ENCODE measurements at regions not wholly inside any gene's neighbourhood (a gene's known extent, or its start where the extent isn't known, plus 50 kb on each side); places are given as distances from the start of the nearest gene placed in this dataset.
"Not testable (repeated sequence)": the region's sequence is repeated elsewhere in the genome, so short reads cannot be mapped to it uniquely, and the experiment has no call there.

DNA sequence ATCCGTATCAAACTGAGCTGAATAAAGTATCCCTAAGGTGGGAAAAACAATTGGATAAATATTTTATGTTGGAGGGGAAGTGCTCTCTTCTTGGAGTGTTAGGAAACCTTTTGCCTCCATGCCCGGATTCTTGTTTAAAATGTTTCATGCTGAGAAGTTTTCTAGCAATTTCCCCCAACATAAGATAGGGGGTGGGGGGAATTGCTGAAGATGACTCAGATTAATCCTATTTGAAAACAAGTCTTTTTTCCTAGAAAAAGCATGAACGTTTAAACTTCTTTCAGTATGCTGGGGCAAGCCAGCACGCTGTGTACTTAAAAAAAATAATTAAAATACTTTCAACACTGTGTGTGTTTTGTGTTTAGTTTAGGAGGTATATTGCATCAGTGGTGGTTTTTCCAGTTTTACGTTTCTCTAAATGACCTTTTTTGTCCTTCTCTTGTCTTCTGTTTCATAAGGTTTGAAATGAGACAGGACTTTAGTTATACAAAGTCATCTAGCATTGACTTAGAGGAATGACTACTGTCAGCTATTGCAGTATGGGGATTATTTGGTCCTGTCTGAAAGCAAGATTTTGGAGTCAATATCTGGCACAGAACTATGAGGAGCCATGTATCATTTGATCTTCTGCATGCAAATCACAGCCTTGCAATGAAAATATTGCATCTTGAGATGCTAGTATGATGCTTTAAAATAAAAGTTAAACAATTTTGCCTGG, 295.9 kb downstream of the GATA3 start:
- DNase-seq = no peak

DNA sequence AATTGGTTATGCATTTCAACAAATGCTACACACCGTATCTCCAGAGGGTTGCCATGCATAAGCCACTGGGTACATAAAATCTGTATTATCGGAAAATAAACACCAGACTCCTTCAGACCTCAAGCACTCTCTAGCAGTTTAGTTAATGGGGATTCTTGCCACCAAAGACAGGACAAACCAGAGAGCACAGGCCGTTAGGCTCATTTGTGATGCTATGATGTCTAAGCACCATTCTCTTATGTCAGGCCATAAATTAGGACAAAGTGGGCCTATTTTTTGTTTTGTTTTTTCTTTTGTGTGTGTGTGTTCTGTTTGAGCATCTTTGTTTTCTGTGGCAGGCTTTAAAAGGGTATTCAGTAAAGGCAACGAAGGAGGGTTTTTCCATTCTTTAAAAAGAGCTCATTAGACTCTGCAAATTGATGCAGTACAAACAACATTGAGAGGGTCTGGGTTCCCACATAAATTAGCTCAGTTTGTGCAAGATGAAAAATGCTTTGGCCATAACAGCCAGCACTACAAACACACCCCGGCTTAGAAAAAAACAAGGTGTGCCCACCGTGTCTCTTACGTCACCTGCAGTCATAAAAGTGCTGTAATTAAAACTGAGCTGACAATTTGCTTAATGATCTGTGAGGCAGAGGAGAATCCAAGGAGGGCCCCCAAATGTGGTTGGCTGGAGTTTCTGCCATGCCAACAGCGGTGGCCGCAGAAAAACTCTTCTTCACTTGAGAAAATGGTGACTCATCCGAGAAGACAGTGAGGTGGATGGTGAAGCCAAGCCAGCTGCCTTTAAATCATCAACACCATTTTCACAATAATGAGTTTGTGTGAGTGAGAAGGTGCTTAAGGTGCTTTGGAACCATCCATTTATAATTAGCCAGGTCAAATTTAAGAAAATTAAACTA, 297.9 kb downstream of the GATA3 start:
- no peak for DNase-seq

DNA sequence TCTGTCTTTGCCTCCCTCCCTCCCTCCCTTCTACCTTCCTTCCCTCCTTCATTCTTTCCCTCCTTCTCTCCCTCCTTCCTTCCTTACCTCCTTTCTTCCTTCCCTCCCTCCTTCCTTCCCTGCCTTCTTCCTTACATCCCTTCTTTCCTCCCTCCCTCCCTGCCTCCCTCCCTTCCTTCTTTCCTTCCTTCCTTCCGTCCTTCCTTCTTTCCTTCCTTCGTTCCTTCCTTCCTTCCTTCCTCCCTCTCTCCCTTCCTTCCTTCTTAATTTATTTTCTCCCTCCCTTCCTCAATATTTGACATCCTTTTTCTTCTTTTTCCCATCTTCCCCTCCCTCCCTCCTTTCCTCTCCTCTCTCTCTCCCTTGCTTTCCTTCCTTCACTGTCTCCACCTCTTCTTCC, 301.8 kb downstream of the GATA3 start:
- DNase-seq = no peak

DNA sequence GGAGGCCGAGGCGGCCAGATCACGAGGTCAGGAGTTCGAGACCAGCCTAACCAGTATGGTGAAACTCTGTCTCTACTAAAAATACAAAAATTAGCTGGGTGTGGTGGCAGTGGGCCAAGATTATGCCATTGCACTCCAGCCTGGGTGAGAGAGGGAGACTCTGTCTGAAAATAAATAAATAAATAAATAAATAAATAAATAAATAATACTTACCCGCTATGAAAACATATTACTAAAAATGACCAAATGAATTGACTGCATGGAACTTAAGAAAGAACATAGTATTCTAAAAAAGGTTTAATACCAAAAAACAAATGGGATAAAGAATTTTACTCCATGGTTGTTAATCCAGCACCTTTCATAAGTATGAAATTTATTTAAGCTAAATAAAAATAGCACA, 305.0 kb downstream of the GATA3 start:
- no peak for DNase-seq

DNA sequence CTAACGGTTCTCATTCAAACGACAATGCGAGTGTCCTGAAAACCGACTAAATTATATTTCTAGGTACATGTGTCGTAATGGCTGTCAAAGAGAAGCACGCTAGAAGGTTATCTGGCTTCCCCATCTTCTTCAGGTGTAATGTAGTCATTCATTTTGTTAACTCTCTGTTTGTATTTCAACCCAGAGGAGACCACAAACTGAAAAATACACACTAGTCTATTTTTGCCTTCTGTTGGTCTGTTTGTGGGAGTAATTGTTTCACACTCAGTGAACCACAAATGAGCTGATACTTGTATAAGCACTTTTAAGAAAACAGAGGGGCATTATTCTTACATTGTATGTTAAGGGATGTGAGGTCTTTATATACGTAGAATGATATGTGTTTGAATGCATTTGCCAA, 305.9 kb downstream of the GATA3 start:
- DNase-seq = no peak

DNA sequence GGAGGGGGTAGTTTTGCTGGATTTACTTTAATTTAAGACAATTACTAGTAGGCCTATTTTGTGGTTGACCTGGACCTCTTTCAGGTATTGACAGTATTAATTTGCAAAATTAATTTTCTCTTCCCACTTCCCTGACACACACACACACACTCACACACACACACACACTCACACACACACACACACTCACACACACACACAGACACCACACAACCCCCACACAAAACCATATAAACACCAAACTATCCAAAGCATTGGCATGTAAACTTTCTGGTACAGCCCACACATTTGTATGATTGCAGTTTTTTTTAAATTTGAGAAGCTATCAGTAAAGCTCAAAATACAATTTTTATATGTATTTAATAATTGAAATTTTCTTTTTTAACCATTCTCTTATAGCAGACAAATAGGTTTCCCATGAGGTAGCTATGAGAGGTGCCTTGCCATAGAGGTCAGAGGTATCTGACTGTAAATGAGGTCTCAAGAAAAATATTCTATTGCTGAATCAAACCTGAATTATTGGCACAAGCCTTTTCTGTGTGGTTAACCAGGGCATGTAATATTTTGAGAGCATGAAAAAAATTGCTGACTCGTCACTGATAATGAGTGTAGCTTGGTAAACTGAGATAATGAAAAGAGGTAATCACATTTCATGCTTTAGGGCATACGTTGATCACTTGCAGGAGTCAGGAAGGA, 306.5 kb downstream of the GATA3 start:
- DNase-seq = no peak

DNA sequence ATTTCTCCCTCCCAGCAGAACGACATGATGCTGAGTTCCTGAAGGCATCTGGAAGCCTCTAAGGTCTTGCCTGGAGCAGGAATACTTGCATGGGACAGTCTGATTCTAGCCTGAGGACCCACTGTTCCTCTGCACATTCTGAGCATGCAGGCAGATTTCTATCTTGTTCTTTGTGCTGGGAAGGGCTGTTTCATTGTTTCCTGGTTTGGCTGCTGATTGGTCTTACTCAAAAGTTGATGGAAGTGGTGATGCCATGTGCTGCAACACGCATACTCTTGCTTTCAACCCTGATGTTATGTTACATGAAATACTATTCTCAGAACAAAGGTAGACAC, 307.0 kb downstream of the GATA3 start:
- no peak for DNase-seq

DNA sequence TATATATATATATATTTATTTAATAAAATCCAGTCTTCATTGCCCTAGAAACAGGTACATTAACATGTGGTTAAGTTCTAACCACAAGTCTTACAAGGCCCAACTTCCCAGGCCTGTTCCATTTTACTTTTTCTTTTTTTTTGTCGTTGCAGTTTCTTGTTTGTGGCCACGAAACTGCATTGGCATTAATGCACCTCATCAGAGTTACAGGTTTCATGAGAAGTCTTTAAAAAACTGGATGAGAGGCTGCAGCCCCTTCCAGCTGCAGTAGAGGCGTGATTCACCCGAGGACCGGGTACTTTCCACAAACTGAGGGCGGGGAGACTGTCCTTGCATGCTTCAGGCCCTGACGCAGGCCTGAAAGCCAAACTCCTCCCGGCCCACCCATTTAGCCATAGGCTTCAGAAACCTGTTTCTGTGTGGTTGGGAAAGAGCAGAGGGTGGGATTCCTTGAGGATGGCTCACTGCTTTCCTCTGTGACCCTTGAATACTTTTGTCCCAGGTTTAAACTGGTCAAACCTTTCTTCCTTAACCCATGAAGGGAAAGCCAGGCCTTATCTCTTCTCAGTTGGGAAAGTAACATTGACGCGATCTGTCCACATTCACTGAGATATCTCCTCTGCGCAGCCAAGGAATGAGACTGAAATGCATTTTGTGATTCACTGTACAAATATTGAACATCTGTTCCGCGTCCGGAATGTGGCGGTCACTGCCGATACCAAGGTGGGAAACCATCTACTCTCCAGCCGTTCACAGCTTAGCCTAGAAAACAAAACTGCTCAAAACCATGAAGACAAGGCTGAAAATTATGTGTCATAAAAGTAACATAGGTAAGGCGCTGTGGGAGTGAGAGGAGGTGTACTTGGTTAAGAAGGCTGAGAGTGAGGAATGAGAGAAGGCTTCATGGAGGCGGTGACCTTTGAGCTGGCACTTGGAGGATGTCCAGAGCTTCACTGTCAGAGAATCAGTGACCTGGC, 311.7 kb downstream of the GATA3 start:
- no peak for DNase-seq

DNA sequence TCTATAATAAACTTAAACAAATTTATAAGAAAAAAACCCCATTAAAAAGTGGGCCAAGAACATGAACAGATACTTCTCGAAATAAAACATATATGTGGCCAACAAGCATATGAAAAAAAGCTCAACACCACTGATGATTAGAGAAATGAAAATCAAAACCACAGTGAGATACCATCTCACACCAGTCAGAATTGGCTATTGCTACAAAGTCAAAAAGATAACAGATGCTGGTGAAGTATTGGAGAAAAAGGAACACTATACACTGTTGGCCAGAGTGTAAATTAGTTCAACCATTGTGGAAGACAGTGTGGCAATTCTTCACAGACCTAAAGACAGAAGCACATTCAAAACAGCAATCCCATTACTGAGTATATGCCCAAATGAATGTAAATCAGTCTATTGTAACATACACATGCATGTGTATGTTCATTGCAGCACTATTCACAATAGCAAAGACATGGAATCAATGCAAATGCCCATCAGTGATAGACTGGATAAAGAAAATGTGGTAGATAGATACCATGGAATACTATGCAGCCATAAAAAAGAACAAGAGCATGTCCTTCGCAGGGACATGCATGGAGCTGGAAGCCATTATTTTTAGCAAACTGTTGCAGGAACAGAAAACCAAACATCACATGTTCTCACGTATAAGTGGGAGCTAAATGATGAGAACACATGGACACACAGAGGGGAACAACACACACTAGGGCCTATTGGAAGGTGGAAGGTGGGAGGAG, 313.4 kb downstream of the GATA3 start:
- not testable (repeated sequence) for DNase-seq

DNA sequence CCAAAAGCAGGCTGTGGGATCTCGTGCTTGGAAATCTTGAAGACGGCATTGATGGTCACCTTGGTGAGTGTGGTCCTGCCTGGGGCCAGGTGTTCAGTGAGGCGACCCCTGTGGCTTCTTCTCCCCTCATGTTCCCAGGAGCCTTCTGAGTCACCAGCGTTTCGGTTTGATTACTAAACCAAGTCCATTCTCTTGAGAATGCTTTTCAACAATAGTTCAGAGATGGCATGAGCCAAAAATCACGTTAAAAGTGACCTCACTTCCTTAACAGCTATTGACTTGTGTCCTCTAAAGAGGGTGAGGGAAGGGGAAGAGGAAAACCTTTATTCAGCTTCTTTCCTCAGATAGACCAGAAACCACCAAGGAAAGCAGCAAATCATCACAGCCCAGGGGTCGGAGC, 315.2 kb downstream of the GATA3 start:
- no peak for DNase-seq

DNA sequence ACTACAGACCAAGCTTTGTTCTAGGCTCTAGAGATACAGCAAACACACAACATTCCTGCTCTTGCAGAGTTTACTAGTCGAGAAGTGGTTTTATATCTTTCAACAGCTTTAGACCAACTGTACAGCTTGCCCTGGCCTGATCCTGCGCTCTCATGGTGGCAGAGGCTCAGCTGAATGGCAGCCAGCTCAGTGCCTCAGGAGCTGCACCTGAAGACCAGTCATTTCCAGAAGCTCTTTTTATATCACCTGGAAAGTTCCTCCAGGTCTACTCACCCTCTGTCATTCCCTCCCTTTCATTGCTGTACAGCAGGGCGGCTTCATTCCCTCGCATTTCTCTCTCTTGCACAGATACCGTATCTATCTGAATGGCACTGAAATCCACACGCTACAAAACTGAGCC, 319.8 kb downstream of the GATA3 start:
- DNase-seq = no peak

DNA sequence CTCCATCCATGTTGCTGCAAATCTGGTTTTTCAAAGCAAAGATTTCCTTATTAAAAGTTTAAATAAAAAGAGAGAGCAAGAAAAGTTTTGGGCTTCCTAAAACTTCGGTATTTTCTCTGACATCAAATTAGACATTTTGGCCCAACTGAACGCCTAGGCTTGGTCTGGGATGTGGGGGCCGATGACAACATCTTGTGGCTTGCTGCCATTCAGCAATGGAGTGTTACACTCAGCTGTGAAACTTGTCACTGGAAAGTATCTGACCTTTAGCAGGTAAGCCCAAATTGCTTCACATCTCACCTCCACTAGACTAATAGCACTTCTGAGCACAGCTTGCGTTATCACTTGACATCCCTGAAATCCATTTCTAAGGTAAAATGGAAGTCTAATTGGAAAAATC, 320.6 kb downstream of the GATA3 start:
- no peak for DNase-seq

DNA sequence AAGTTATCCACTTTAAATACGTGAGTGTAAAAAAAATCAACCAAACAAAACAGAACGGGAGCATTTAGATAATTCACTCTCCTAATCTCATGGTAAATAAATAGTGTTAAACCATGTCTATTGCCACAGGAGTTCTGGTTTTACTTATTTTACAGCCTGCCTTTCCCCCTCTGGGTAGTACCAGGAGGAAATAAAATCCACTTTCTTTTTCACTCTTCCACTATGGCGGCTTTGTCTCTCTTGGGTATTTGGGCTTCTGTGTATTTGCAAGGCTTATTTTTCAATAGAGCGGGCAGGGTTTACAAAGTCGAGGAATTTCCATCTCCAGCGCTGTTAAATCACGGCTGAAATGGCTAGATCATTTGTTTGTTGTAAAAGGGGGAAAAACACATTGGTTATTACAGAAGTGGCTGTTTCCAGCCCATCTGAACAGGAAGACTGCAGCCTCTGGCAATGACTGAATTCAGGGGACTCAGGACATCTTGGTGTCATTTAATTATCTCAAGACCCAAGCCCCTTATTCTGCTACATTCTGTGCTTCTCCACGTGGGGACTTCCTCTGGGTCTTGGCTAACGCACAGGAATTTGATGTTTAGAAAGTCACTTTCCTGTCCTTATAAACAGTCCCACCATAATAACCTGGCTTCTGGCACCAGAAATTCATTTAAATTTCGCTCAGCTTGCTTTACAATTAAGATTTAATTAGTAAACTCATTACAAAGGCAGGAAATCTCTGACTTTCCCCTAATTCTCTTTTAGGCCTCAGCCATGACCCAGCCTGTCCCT, 323.9 kb downstream of the GATA3 start:
- DNase-seq = no peak

DNA sequence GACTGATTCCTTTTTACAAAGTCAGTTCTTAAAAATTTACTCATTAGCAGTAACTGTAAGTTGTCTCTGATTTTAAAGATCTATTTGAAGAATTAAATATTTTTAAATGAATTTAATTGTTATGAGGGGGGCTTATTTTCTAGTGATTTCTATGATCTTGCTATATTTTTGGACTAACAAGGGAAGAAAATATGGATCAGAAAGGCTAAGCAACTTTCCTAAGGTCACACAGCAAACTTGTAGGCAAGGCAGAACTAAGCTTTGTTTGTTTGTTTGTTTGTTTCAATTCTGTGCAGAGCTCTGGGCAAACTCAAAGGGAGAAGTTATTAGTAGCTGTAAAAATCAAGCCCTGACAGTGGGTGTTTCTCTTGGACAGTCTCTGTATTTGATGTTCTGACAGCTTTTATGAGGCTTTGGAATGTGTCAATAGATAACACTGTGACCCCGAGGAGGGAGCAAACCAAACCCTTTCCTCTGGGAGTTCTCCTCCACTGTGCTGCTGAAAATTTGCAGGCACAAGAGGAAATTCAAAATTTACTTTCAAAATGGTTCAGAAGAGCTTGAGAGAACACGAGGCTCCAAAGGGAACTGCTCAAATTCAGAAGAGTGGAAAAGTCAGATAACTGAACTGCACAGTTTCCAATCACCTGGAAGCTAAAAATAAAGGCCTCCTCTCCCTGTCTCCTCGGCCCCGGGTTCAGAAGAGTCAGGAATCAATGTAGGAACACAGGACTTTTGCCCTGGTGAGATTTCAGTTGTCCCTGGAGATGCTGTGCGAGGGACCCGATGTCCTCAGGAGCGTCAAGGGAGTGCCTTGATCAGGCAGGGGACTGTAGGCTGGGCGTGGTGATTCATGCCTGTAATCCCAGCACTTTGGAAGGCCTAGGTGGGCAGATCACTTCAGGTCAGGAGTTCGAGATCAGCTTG, 325.7 kb downstream of the GATA3 start:
- no peak for DNase-seq

DNA sequence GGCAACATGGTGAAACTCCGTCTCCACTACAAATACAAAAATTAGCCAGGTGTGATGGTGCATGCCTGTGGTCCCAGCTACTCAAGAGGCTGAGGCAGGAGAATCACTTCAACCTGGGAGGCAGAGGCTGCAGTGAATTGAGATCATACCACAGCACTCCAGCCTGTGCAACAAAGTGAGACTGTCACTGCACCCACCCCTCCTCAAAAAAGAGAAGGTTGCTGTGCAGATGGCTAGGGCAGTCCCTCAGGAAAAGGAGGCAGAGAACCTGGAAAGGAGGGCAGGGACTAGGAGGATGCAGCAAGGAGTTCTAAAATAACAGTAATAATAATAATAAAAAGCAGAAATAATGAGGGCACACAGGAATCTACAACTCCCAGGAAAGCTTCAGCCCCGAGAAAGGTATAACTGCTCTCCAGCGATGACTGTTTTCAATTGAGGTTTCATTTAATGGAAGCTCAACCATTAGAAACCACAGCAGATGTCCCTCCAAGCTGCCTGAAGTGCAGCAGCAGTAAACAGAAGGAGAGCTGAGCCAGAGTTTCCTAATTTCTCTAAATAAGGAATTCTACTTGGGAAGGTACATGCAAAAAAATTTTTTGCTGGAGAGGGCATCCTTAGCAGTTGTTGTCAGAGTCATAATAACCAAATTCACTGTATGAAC, 326.5 kb downstream of the GATA3 start:
- no peak for DNase-seq

DNA sequence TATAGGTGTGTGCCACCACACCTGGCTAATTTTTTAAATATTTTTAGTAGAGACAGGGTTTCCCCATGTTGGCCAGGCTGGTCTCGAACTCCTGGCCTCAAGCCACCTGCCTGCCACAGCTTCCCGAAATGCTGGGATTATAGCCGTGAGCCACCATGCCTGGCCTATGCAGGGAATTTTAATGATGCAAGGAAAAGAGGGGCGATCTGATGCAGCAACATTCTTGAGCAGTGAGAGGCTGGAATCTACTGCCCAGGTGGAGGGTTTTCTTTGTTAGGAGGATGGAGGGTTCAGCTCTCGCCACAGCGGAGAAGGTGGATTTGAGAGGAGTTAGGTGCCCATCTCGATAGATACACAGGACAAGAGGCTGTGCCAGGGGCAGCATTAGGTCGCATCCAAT, 332.3 kb downstream of the GATA3 start:
- no peak for DNase-seq

DNA sequence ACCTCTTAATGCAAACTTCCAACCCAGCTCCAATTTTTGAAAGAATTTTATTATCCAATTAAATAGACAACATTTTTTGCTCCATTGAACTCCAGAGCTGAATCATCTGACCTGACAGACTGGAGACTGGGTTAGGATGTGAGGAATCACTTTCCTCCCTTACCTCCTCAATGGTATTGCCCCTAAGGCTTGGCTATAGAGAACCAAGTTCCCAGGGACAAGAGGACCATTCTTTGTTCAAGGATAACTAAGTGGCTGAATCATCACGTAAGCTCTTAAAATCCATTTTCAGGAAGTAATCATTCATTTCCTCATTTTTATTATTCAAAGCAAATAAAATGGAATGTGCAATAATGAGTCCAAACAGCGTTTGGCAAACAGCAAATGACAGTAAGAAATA, 335.1 kb downstream of the GATA3 start:
- no peak for DNase-seq

DNA sequence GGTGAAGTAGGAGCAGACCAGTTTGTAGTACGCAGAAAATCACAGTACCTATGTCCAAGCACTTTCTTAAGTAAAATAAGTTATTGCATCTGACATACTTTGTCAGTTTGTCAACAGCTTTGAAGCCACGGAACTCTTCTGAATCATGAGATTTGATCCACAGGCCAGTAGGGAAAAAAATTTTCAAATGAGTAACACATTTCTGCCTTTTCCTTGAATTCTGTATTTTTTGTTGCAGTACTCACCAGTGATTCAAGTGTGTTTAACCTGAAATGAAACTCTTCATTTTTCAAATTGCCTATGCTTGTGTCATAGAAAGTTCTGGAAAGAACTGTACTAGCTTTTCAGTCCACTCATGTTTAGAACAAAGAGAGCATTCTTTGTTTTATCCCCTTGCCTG, 337.7 kb downstream of the GATA3 start:
- DNase-seq = no peak

DNA sequence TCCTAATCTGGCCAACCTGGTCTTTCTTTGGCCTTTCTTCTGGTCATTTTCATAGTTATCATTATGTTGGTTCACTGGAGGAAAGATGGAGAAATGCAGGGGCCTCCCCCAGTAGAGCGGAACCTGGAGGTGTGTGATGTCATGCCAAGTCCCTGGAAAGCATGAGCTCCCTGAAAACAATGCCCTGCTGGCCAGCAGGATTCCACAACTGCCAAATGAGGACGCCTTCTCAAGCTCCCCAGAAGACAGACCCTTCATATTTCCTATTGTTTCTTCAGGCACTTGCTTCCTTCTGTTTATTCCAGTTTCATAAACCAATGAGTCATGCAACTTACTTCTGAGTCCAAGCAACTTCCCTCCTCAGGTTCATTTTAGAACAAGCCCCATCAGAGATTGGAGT, 339.0 kb downstream of the GATA3 start:
- no peak for DNase-seq

Measured in DMS79 treated with DMSO at 0.1 percent for 48 hours (cell line).